Uterus (tissue), 2 donors: ENCODE measurements at regions not wholly inside any gene's neighbourhood (a gene's known extent, or its start where the extent isn't known, plus 50 kb on each side); places are given as distances from the start of the nearest gene placed in this dataset.

Source experiments
- POLR2A ChIP-seq, 2 donors: fragments of 450-650 bp; IDR thresholded peaks; one replicate each; pipeline ENCODE4 v1.6.1; 2016; ENCODE audit warnings: antibody characterized with exemption in 2 of 2, mild to moderate bottlenecking in 1 of 2, moderate library complexity in 1 of 2
- TF ChIP-seq, protein P1 (sequence below), 4 experiments: fragments of 200-600 bp in 2 of 4; fragments of 450-650 bp in 2 of 4; sonication (generic) in 2 of 4; IDR thresholded peaks; one replicate each; pipeline ENCODE4 v1.5.1; 2016 to 2019; ENCODE audit warnings: antibody characterized with exemption in 4 of 4, mild to moderate bottlenecking in 2 of 4, moderate library complexity in 1 of 4

DNA sequence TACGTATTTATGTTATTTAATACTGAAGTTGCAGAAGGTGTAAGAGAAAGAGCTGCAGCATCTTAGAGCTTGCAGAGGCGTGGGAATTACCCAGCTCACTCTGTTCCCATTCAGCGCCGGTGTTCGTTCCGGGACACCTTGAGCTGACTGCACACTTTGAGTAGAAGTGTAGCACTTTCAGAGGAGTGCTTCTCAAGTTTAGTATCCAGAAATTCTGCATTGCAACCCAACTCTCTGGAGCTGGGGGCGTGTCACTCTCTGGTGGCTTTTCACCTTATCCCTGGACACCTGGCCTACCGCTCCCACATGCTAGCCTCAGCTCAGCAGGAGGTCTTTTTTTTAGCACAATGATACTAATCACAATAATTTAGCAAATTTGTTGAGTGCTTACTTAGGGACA is 66.4 kb upstream of the SHH start:
- TF ChIP-seq, protein P1, sequence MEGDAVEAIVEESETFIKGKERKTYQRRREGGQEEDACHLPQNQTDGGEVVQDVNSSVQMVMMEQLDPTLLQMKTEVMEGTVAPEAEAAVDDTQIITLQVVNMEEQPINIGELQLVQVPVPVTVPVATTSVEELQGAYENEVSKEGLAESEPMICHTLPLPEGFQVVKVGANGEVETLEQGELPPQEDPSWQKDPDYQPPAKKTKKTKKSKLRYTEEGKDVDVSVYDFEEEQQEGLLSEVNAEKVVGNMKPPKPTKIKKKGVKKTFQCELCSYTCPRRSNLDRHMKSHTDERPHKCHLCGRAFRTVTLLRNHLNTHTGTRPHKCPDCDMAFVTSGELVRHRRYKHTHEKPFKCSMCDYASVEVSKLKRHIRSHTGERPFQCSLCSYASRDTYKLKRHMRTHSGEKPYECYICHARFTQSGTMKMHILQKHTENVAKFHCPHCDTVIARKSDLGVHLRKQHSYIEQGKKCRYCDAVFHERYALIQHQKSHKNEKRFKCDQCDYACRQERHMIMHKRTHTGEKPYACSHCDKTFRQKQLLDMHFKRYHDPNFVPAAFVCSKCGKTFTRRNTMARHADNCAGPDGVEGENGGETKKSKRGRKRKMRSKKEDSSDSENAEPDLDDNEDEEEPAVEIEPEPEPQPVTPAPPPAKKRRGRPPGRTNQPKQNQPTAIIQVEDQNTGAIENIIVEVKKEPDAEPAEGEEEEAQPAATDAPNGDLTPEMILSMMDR (IDR thresholded peaks at IDR 0.05), result no peak
- TF ChIP-seq POLR2A (IDR thresholded peaks at IDR 0.05), result no peak
